ENCODE measurements at regions not wholly inside any gene's neighbourhood (a gene's known extent, or its start where the extent isn't known, plus 50 kb on each side); places are given as distances from the start of the nearest gene placed in this dataset.

DNA sequence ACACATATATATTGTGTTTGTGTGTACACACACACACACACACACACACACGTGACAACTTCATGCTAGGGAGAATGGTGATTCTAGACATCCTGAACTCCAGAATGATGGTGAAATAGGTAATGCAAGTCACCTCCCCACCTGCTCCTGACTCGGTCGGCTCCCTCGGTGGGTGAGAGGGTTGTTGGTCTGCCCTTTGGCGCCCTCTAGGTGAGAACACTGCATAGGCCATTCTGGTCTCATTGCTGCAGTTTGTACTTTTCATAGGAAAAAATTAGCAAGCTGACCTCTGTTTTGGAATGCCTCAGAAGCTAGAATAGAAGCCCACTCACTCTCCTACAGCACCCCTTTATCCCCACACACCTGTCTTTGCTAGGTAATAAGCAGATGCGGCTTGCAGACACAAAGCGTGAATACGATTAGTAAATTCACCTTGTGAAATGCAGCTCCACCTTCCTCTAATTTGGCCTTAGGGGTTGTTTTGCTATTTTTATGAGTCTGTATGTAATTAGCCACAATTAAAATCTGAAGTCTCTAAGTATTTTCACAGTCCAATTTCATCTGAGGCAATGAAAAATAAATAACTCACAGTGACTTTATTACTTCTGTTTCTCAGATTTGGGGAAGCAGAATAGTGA is 130.0 kb upstream of the KCNJ15 start:
- no peak overlapping the region for H3K27ac ChIP-seq
- TF ChIP-seq CTCF (IDR thresholded peaks at IDR 0.05) = peak; percentile 91
- no peak for TF ChIP-seq ZFX (IDR thresholded peaks at IDR 0.05; ENCODE audit: borderline replicate concordance)

DNA sequence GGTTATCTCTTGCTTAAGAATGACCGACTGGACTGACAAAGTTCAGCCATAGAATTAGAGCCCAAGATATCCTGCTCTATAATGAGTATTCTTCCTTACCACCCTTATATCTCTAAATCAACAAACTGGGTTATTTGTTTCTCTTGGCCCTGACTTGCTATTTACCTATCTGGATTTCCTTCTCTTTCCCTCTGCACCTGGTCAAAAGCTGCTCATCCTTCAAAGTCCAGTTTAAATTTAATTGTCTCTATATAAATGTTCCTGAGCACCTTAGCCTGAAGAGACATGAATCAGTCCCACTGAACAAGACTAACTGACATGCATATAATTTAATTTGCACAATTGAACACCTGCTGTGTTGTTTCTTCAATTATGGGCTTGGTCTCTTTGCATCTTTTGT is 127.1 kb upstream of the KCNJ15 start:
- TF ChIP-seq ZFX (IDR thresholded peaks at IDR 0.05; ENCODE audit: borderline replicate concordance) (no peak), CTCF (IDR thresholded peaks at IDR 0.05) (no peak)
- H3K27ac ChIP-seq = no peak overlapping the region

DNA sequence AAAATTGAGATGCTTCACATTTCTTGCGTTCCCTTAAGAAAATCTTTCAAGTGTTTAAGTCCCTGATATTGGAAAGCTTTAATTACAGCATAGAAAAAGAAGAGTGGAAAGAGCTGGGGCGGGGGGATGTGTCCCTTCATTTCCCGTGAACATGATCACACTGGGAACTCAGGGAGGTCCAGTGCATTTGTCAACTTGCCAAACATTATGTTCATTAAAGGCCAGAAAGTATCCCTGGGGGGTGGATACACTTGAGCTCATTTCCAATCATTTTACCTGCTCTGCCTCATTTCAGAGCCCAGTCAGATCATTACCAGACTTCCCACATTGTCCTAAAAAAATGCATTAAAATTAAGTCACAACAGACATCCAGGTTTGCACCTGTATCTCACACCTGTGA is 123.6 kb upstream of the KCNJ15 start:
- H3K27ac ChIP-seq = no peak overlapping the region
- TF ChIP-seq ZFX (IDR thresholded peaks at IDR 0.05; ENCODE audit: borderline replicate concordance) = no peak
- no peak for TF ChIP-seq CTCF (IDR thresholded peaks at IDR 0.05)

- TF ChIP-seq ZFX (IDR thresholded peaks at IDR 0.05; ENCODE audit: borderline replicate concordance) (no peak), CTCF (IDR thresholded peaks at IDR 0.05) (no peak)
- H3K27ac ChIP-seq = no peak overlapping the region
Measured at GRCh38 chr21:38134084-38134873, 122.5 kb upstream of the KCNJ15 start.

DNA sequence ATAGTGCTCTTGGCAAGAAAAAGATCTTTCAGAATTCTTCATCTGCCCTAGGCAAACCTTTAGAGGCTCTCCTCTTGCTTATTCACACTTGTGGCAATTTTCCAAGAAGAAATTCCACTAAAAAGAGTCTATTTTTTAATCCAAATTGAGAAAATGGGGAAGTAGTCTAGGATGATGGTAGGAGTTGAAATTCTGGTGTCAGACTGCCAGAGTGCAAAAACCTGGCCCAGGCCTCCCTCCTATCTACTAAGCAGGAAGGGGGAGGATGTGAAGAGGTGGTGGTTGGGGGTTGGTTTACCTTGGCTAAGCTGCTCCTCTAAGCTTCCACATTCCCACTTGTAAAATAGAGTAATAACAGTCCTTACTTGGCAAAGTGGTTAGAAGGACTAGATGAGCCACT is 120.6 kb upstream of the KCNJ15 start:
- TF ChIP-seq ZFX (IDR thresholded peaks at IDR 0.05; ENCODE audit: borderline replicate concordance) (no peak), CTCF (IDR thresholded peaks at IDR 0.05) (no peak)
- no peak overlapping the region for H3K27ac ChIP-seq

DNA sequence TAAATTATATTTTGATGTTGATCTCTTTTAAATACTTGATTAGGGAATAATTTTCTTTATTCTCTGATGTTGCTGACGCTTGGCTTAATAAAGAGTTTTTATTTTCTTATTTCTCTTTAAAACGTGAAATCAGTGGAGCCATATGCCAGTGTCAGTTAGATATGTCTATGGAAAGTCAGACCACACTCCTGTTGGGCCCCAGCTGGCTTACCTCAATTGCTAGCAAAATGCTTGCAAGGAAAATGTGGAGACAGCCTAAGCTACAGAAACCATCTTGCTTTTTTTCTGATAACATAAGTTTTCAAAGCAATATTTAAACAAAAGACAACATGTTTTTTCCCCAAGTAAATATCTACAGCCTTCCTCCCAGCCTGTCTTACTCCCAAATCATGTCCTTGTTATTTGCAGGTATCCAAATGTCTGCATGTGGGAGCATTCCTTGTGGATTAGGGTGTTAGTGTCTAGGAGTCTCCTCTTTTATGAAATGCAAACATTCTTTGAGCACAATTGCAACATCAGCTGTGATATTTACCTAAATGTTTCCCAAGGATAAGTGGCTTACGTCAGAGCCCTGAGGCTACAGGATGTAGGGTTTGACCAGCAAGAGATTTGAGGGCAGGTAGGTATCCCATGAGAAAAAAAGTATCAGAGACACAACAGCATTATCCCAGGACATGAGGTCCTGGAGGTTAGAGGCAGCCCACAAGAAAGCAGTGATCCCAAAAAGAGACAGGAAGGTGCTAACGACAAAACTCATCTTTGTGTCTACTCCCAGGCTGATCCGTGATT is 117.2 kb upstream of the KCNJ15 start:
- H3K27ac ChIP-seq = no peak overlapping the region
- TF ChIP-seq ZFX (IDR thresholded peaks at IDR 0.05; ENCODE audit: borderline replicate concordance) = no peak
- no peak for TF ChIP-seq CTCF (IDR thresholded peaks at IDR 0.05)

All from 22Rv1 (cell line).